Breast epithelium (tissue), 3 donors: ENCODE measurements at regions not wholly inside any gene's neighbourhood (a gene's known extent, or its start where the extent isn't known, plus 50 kb on each side); places are given as distances from the start of the nearest gene placed in this dataset.

Source experiments
- POLR2A ChIP-seq: fragments of 450-650 bp; IDR thresholded peaks from one replicate; pipeline ENCODE4 v1.6.1; 2016; ENCODE audit warnings: antibody characterized with exemption, mild to moderate bottlenecking, moderate library complexity
- TF ChIP-seq, protein P1 (sequence below), 3 donors: fragments of 450-650 bp; IDR thresholded peaks; one replicate each; pipeline ENCODE4 v1.5.1; 2016 to 2017; ENCODE audit warnings: antibody characterized with exemption in 3 of 3, mild to moderate bottlenecking in 3 of 3, moderate library complexity in 3 of 3

DNA sequence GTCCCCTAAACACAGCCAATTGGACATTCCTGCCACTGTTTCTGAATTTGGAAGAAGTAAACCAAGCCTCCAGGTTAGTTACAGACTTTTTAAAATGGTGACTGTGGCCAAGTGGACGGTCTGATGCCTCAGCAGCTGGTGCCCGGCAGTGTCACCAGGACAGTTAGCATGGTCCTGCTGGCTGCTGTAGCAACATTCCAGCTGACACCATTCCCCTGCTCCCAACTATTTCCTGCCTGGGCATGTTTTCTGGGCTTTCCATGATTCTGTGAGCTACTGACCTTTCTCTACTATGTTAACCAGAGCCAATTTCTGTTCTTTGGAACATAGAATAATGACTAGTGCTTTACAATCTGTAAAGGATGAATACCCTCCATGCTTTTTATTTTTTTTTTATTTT is 95.0 kb downstream of the TLR5 start:
- TF ChIP-seq, protein P1, sequence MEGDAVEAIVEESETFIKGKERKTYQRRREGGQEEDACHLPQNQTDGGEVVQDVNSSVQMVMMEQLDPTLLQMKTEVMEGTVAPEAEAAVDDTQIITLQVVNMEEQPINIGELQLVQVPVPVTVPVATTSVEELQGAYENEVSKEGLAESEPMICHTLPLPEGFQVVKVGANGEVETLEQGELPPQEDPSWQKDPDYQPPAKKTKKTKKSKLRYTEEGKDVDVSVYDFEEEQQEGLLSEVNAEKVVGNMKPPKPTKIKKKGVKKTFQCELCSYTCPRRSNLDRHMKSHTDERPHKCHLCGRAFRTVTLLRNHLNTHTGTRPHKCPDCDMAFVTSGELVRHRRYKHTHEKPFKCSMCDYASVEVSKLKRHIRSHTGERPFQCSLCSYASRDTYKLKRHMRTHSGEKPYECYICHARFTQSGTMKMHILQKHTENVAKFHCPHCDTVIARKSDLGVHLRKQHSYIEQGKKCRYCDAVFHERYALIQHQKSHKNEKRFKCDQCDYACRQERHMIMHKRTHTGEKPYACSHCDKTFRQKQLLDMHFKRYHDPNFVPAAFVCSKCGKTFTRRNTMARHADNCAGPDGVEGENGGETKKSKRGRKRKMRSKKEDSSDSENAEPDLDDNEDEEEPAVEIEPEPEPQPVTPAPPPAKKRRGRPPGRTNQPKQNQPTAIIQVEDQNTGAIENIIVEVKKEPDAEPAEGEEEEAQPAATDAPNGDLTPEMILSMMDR (IDR thresholded peaks at IDR 0.05): no peak
- TF ChIP-seq POLR2A: no peak
